GM19023 (cell line): ENCODE measurements at regions not wholly inside any gene's neighbourhood (a gene's known extent, or its start where the extent isn't known, plus 50 kb on each side); places are given as distances from the start of the nearest gene placed in this dataset.

ENCODE experiments used
- ATAC-seq: cut with Tn5 transposase; IDR thresholded peaks from one replicate; pipeline ENCODE4 v1.9.1; 2021; ENCODE audit warnings: mild to moderate bottlenecking, moderate library complexity; ENCODE audit not compliant: unreplicated experiment

DNA sequence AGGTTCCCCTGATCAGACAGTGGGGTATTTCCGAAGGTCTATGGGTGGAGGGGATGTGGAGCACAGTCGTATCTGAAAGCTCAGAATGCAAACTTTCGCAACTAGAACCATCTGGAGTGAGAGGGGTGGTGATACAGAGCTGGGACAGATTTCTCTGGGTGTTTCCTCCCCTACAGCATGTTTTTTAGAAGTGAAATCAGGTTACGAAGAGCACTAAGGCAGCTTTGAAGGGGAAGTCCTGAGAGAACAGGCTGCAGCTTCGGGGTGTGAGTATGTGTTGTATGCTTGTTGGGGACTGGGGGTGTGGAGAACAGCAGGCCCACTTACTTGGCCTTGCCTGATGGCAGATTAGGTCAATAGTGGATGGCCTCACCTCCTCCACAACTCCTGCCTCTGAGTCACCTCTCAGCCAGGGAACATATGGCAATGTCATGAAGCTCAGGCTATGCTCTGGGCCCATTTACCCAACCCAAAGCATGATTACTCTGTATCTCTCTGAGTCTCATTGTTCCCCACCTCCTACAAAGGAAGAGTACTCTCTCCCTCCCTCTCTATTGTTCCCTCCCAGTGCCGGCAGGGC lies 107.2 kb upstream of the RASGRP1 start:
- ATAC-seq: peak; percentile 70

DNA sequence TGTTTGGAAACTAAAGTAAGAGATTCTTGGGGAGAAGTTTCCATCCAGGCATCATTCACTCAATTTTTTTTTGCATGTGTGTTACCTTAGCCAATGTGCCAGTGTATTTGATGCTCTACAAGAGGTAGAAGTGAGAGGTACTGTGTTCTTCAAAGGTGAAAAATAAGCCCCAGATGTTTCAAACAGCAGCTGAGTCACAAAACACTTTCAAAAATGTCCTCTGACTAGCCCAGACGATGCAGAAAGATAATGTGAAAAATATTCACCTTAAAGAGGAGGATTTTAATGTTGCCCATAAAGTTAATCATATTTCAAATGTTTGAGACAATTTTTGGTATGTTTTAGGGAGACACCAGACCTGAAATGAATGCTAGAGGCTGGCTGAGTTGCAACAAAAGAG lies 107.7 kb upstream of the RASGRP1 start:
- ATAC-seq: no peak

DNA sequence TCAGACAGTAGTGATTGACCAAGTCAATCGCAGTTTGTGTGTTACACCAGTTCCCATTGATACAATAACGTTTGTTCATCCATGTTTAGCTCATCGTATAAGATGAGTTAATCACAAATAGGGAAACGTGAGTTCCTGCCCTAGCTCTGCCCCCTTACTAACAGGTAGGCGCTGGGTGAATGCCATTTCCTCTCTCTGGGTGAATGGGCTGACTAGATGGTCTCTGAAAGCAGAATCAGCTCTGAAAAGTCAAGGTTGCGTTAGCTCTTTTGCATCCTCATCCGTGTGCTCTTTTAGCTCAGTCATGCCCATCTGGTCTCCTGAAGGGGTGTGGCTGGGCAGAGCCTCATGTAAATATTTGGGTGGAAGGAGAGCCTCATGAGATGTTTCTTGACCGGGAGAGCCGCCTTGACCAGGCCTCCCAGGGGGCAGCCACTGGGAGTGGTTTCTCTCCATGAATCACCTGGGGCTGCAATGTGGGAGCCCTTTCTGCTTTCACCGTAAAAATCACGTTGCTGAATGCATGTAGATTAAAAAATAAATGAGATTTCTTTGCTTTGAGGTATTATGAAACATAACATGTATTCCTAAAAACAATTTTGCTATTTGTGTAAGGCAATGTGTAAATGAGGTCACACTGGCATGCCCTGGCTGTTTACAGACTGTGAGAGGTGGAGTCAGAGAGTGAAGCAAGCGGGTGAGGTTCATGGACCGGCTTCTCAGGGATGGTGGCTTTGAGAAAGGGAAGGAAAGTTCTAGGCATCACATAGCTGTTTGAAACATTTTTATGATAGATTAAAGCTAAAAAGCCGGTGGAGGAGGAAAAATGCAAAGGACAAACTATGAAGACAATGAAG lies 108.4 kb upstream of the RASGRP1 start:
- peak; percentile 34 for ATAC-seq

DNA sequence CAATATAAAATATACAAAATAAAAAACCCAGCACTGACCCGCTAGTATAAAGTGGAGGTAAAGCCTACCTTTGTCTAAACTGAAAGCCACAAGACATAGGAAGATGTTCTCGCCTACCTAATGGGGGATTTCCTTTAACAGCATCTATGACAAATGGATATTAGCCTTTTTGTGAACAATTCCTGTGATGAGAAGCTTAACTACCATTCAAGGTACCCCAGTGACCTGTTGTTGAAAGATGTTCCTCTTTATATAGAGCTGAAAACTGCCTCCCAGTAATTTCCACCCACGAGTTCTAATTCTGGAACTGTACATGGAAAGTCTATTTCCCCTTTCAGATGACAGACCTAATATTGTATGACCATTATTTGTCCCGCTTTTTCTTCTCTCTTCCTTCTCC lies 109.8 kb upstream of the RASGRP1 start:
- no peak for ATAC-seq

DNA sequence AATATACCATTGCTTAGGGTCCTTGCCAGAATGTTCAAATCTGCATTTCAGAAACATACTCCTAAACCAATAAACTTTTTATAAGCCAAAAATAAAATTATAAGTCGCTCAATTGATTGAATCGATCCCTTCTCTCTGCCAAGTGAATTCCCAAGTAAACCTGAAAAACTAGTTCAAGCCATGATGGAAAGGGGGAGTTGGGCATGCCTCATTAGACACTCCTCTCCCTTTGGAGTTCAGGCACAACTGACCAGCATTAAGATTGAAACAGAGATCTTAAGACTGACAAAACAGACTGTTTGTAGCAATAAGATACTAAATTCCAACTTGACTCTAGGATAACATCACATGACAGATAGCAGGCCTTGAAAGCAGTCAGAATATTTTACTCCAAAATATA lies 113.7 kb upstream of the RASGRP1 start:
- no peak for ATAC-seq

DNA sequence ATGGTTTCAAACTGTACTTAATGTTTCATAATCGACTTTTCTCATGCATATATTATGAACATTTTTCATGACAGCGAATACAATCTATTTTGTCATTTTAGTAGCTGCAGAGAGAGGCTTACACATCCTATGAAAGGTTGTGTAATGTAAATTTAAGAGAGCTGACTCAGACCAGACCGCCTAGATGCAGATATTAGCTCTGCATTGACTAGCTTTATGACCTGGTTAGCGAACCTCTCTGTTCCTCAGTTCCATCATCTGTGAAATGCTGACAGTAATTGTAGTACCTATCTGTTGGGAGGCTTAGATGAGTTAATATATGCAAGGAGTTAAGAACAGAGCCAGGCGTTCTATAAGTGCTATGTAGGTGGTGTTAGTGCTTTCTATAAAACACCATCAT lies 116.2 kb upstream of the RASGRP1 start:
- no peak for ATAC-seq

DNA sequence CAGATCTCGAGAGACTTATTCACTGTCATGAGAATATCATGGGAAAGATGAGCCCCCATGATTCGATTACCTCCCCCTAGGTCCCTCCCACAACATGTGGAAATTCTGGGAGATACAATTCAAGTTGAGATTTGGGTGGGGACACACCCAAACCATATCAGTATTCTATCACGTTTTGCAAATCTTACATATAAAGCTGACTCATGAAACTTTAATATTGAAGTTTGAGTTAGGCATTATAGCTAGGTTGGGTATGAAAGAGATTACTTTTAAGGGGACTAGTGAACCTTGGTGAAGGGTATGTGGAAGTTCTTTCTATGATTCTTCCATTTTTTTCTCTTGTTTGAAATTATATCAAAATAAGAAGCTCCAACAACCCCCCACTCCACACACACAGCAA lies 117.7 kb upstream of the RASGRP1 start:
- ATAC-seq: no peak

DNA sequence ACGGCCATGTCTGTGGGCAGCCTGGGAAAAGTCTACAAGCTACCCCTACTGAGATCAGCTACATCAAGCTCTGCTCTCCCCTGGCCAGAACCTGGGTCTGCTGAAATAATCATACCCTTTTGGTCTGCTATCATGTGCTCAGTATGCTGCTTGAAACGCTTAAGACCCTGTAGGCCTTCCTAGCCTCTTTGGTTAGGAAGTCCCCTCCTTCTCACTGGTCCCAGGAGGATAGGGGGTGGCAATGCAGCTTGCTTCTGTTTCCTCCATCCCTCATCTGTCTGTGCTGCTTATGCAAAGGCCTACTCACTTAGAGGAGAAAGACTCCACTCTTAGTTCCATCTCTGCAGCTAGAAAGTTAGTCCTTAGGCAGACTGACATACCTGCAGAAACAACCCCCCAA lies 118.2 kb upstream of the RASGRP1 start:
- peak; percentile 38 for ATAC-seq

DNA sequence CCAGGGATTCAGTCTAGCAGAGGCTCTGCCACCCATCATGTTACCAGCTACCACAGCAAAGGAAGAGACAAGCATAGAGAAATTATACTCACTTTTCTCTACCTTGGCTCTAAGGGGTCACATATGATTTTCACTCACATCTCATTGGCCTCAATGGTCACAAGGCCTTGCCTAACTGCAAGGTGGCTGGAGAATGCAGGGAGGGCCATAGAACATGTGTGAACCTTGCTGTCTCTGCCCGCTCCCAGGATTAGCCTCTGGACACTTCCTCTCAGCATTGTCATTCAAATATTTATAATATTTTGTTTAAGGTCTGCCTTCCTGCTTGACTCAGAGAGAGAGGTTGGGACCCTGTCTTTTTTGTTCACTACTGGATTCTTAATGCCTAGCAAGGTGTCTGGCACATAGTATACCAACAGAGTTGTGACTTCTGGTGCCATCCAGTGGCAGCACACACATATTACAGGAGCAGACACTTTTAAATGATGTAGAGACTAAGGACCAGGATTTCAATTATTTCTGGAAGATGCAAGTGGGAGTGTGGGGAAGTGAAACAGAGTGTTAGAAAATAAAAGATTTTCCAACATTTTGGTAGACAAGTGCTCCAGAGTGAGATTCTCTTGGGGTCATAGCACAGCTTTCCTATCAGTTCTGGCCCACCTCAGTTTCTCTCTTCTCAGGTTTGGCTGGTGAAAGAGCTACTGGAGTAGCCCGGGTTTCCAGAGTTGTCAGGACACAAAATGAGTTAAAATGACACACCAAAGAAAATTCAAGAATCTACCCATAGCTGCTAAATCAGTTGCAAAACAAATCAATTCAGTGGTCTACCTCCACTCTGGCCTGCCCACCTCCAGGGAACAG lies 119.0 kb upstream of the RASGRP1 start:
- ATAC-seq: peak; percentile 80

DNA sequence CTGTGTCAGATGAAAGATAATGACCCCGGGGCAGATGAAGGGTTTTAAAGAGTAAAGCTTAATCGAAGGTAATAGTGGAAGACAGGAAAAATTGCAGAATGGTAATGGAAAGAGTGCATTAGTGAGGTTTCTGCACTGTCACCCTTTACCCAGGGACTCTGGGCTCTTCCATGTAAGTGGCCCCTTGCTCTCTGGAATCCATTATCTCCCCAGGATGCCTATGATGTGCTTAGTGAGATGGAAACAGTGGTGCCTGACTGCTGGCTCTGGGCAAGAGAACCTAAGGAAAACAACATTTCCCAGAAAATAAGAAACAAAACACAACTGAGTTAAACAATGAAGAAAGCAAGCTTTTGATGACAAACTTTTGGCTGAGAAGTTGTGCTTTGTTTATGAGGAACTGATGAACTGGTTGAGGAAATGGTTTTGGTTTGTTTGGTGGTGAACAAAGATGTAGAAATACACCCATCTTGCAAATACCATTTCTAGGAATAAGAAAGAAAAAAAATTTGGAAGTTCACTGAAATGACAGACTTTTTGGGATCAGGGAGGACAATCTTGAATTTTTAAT lies 119.9 kb upstream of the RASGRP1 start:
- no peak for ATAC-seq

DNA sequence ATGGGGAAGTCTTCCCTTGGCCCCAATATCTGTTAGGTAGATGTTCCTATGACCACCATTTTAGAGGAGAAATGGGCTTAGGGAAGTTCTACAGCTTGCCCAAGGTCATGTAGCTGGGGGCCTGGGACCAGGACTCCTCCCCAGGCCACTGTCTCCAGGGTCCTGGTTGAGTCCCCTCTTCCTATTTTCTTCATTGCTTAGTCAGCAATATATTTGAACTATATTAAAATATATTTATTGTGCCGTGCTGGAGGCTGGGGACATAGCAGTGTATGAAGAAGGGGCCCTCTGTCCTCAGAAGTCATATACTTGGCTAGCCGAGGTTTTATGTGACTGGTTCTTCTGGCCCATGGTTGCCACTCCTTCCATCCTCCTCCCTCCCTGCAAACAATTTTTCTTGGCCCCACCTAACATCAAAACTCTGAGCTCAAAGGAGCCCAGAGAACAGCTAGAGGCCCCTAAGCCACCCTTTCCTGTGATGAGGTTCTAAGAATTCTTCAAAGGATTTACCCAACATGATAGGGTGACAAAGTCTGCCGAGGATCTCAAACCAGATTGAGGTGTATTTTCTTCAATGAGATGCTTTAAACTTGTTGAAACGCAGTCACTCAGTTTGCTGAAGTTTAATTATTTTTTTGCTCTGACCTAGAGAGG lies 121.2 kb upstream of the RASGRP1 start:
- ATAC-seq: no peak

DNA sequence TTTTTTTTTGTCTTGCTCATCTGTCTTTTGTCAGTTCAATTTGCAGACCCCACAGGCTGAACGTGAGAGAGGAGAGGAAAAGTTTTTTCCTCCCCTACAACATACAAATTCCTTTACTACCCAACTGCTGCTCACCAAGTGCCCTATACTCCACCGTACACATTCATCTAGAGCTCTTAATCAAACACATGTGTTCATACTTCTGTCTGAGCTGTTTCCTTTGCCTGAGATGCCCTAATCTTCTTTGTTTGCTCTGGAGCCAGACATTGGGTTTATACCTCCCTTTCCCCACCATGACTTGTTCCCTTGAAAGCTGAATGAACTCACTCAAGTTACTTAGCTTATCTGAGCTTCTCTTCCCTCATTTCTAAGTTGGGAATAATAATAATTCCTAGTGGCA lies 122.7 kb upstream of the RASGRP1 start:
- ATAC-seq: no peak

DNA sequence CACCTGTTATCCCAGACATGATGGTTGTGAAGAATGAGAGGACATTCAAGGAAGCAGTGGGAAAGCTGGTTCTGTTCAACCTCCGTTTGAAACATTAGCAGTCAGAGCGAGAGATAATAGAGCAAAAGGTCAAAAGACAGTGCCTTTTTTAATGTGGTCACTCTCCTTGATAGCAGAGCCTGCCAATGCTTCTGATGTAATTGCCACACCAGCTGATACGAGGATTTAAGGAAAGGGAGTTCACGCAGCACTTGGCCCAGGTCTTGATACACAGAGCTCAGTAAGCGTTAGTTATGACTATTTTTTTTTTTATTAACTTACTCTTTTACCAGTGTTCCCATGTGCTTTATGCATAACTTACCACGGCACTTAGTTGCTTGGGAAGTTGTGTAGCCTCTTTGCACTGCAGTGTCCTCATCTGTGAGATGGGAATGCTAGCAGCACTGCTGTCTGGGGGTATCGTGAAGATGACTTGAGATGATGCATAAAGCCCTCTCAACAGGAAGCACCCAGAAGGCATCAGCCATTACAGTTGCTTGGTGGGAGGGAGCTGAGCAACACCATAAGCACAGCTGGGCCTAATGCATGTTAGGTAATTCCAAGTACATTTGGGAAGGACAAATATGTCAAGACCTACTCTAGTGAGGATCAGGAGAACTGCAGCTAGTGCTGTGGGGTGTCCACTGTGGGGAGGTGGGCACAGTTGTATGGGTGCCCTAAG lies 123.3 kb upstream of the RASGRP1 start:
- ATAC-seq: no peak

DNA sequence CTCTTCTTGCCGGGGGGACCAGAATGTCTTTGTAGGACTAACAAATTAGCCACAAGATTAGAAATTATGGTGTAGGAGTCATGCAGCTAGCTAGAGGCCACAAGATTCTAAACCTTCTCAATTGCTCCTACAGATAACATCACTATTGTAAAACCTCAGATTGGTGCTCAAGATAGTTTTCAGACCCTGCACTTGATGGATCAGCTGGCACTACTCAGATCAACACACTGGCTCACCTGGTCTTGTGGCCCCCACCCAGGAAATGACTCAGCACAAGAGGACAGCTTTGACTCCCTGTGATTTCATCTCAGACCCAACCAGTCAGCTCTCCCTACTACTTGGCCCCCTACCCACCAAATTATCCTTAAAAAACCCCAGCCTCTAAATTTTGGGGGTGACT lies 124.1 kb upstream of the RASGRP1 start:
- no peak for ATAC-seq

DNA sequence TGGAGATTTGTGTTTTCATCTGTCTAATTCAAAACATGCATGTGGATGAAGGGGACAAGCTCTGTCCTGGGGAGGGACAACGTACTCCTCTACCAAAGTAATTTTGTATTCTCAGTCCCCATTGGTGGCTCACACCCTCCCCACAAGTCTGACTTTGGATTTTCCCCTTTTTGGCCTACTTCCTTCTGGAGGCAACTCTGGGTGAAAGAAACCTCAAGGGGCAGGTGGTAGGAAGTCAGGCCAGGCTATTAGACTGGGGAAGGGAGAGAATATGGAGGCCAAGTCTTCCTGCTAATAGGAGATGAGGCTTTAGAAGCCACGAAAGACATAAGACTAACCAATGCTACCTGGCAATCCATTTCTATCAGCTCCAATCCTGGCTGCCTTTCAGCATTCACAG lies 124.9 kb upstream of the RASGRP1 start:
- ATAC-seq: no peak

DNA sequence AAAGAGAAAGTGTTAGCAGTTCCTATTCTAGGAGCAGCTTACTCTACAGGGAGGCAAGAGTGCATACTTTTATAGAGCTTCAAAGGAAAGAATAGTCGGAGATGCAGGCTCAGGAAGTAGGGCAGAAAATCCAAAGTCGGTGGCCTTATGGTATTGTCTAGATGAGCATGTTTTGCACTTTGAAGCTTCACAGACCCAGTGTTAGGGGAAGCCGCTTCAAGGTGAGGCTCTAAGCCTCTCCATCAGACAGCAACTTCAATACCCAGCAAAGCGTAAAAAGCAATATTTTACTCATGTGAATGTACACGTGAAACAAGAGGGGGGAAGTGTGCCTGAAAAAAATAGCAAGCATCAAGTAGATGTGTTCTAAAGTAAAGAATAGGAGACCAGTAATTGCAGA lies 125.6 kb upstream of the RASGRP1 start:
- no peak for ATAC-seq

DNA sequence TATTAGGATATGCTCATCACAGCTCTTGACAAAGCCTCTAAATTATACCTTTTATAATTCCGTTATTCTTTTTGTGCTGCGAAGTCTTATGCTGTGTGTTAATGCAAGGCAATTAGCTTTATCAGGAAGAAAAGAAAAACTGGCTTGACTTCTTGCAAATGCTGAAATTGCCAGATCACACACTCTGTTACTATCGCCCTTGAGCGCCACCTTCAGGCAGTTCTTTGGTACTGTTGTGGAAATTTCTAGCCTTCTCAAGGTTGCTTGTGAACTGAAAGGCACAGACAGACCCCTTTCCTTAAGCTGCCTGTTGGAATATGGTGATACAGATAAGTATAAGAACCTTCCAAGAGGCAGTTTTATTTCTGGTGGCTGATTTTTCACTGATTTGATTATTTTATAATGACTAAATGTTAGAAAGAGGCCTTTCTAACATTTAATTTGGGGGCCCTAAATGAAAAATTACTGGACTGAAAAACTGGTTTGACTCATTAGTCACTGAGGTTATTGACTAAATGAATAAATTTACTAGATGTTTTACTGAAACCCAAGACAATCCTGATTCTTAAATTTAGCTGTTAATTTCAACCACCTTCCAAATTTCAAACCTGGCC lies 126.2 kb upstream of the RASGRP1 start:
- no peak for ATAC-seq

DNA sequence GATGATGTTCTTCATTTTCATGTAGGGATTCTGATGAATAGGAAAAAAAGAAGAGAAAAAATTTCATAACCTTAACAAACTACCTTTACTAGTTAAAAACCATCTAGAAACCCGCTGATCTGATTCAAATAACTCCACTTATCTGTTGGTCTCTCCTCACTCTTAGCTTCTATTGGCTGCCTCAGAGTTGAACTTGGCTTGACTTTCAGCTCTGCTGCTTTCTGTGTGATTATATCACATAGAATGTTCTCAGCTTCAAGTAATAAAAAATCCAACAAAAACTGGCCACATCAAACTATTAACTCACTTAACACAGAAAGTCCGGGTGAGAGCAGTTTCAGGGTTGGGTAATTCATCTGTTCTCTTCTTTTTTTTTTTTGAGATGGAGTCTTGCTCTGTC lies 126.8 kb upstream of the RASGRP1 start:
- no peak for ATAC-seq

DNA sequence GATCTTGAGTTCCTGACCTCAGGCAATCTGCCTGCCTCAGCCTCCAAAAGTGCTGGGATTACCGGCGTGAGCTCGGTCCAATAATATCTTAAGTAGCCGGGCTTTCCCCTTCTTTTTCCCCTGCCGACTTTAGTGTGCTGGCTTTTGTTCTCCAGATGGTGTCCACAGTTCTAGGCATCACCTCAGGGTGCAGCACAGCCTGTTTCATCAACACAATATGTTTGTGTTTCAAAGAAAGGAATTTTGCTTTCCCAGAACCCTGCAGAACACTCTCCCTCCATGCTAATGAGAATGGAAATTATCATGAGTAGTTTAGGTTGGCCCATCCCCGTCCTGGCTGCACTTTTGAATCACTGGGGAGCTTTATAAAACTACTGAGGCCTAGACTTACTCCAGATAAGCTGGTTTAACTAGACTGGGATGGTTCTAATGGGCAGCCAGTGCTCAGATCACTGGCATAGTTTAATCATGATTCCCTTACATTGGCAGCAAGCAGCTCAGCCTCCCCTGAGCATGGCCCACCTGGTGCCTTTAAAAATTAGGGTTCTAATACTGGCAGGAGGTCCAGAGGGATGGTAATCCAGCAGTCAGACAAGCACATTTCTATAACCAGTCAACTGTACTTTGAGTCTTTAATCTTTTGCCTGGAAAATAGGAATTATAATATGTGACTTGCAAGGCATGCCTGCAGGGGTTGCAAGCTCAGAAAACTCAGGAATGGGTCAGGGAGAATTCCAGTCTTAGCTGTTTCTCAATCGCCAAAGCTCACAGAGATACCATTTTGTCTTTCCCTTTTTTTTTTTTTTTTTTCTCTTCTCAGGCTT lies 127.6 kb upstream of the RASGRP1 start:
- ATAC-seq: no peak
